SK-N-SH treated with all-trans-retinoic acid at 6 μM for 48 hours (cell line): ENCODE measurements at regions not wholly inside any gene's neighbourhood (a gene's known extent, or its start where the extent isn't known, plus 50 kb on each side); places are given as distances from the start of the nearest gene placed in this dataset.

ENCODE experiments used
- CREB5 ChIP-seq: fragments of 250-450 bp; sonication (Bioruptor Pico); IDR thresholded peaks from 2 replicates; pipeline ENCODE4 v1.5.1; 2020; ENCODE audit warnings: low read depth, mild to moderate bottlenecking, moderate library complexity
- CSRNP3 ChIP-seq: fragments of 250-450 bp; sonication (Bioruptor Pico); IDR thresholded peaks from 2 replicates; pipeline ENCODE4 v1.5.1; 2021; ENCODE audit warnings: mild to moderate bottlenecking, moderate library complexity
- ESRRG ChIP-seq: fragments of 250-450 bp; sonication (Bioruptor Pico); IDR thresholded peaks from 2 replicates; pipeline ENCODE4 v1.6.1; 2021; ENCODE audit warnings: mild to moderate bottlenecking
- ISL1 ChIP-seq: fragments of 250-450 bp; sonication (Bioruptor Pico); IDR thresholded peaks from 2 replicates; pipeline ENCODE4 v2.1.2; 2022; ENCODE audit warnings: mild to moderate bottlenecking, moderate library complexity
- PATZ1 ChIP-seq: fragments of 250-450 bp; sonication (Bioruptor Pico); IDR thresholded peaks from 2 replicates; pipeline ENCODE4 v1.8.0; 2020; ENCODE audit warnings: mild to moderate bottlenecking, moderate library complexity, borderline replicate concordance
- POU6F1 ChIP-seq: fragments of 250-450 bp; sonication (Bioruptor Pico); IDR thresholded peaks from 2 replicates; pipeline ENCODE4 v1.8.0; 2021; ENCODE audit warnings: low read depth, mild to moderate bottlenecking, moderate library complexity, borderline replicate concordance
- ZFP30 ChIP-seq: fragments of 450-650 bp; formaldehyde crosslinking; IDR thresholded peaks from 2 replicates; pipeline ENCODE4 v1.5.0; 2022; ENCODE audit warnings: mild to moderate bottlenecking, moderate library complexity
- ZNF8 ChIP-seq: fragments of 450-650 bp; formaldehyde crosslinking; IDR thresholded peaks from 2 replicates; pipeline ENCODE4 v1.5.0; 2020; ENCODE audit warnings: mild to moderate bottlenecking, moderate library complexity

GRCh38 chr5:112634796-112635195 is 102.9 kb upstream of the APC start:
- TF ChIP-seq ISL1 (no peak), ZFP30 (no peak), PATZ1 (CRISPR knock-in tag) (no peak), ESRRG (CRISPR knock-in tag) (no peak), ZNF8 (CRISPR knock-in tag) (no peak), CSRNP3 (CRISPR knock-in tag) (no peak), CREB5 (CRISPR knock-in tag) (no peak), POU6F1 (no peak)
